Muscle of back (tissue), 3 donors: ENCODE measurements at regions not wholly inside any gene's neighbourhood (a gene's known extent, or its start where the extent isn't known, plus 50 kb on each side); places are given as distances from the start of the nearest gene placed in this dataset.
"Not testable (repeated sequence)": the region's sequence is repeated elsewhere in the genome, so short reads cannot be mapped to it uniquely, and the experiment has no call there.

ENCODE experiments used
- DNase-seq, 3 donors: peaks; one replicate each; pipeline versions ENCODE4 v3.0.0 to v3.0.0-alpha.2; 2013

GRCh38 chr4:171532968-171533367 lies 280.2 kb upstream of the GALNTL6 start:
- peak in 1 of 3 donors; percentile 1 for DNase-seq

GRCh38 chr4:171524903-171525302 lies 288.3 kb upstream of the GALNTL6 start:
- DNase-seq: no peak

- no peak for DNase-seq
Measured at GRCh38 chr4:171521726-171522125, 291.5 kb upstream of the GALNTL6 start.

DNA sequence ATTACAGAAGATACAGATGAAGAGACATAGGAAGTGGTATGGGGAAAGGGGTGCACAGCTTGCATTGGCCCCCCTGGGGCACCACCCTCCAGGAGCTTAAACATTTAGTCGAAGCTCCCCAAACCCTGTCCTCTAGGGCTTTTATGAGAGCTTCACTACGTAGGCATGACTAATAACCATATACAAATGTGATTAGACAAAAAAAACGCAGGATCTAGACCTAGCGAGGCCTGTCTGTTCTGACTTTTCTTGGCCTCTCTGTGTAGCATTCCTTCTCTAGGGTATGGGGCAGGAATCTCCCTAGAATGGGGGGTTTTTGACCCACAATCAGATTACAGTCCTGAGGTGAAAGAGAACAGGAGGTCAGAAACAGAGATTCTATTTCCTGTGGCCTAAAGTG lies 293.7 kb upstream of the GALNTL6 start:
- DNase-seq: no peak

- no peak for DNase-seq
Measured at GRCh38 chr4:171517883-171518282, 295.3 kb upstream of the GALNTL6 start.

GRCh38 chr4:171516694-171517093 lies 296.5 kb upstream of the GALNTL6 start:
- no peak for DNase-seq

DNA sequence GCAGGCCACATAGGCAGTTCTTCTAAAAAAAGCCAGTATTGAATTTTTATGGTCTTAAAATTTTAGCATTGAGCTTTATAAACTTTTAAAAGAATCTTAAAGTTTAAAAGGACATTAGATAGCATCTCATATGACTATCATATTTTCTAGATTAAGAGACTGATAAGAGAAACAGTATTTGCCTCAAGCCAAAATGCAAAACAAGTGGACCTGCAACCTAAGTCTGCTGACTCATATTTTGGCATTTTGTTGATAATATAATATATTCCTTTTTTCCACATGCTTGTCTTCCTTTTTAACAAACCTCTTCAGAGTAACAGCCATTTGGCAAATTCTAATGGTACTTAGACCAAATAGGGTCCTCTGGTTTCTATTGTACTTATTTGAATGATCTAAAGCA lies 328.5 kb upstream of the GALNTL6 start:
- DNase-seq: no peak

- DNase-seq: no peak
Measured at GRCh38 chr4:171478181-171478580, 335.0 kb upstream of the GALNTL6 start.

DNA sequence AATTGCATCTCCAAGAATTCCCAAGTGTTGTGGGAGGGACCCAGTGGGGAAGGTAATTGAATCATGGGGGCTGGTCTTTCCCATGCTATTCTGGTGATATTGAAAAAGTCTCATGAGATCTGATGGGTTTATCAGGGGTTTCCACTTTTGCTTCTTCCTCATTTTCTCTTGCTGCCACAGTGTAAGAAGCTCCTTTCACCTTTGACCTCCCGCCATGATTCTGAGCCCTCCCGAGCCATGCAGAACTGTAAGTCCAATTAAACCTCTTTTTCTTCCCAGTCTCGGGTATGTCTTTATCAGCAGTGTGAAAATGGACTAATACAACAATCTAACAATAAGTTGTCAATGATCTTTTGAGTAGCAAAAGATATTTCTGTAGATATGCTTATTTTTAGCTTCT lies 338.1 kb upstream of the GALNTL6 start:
- not testable (repeated sequence) for DNase-seq

- DNase-seq: no peak
Measured at GRCh38 chr4:171473155-171473554, 340.0 kb upstream of the GALNTL6 start.

DNA sequence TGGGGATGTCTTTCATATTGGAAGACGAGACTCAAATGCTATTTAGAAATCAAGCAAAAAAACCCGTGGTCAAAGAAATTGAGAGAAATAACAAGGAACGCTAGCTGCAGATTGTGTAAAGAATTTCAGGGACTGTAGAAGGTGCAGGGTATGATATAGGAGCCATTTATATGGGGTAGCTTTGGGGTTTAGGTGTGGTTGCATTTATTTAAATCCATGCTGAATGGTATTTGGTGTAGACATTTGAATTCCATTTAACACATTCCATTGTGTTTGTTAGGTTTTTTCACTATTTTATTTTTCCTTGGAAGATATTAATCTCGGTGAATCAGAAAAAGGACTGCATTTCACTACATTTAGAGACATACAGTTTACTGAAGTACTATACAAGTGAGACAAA lies 341.0 kb upstream of the GALNTL6 start:
- DNase-seq: no peak

GRCh38 chr4:171464499-171464898 lies 348.7 kb upstream of the GALNTL6 start:
- no peak for DNase-seq

GRCh38 chr4:171461191-171461590 lies 352.0 kb upstream of the GALNTL6 start:
- DNase-seq: no peak

DNA sequence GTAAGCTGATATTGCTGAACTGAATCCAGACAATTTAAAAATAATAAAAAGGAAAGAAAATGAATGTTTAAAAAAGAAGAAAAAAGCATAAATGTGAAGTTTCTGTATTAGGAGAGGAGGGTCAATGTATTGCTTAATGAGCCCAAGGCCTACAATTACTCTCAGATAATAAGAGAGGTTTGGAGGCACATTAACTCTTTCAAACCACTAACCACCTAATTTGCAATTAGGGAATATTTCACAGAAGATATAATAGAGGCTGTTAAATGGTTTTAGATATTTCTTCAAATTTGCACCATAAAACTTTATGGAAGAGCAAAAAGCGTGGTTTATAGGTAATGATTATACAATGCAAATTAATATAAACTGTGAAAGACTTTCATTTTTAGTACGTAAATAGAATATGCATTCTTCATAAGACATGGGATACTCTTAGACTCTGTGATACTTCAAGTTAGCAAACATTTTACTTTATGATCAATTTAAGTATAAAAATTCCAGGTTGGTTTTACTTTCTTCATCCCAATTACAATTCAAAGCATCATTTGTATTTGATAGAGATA lies 364.2 kb upstream of the GALNTL6 start:
- DNase-seq: no peak

GRCh38 chr4:171448358-171448757 lies 364.8 kb upstream of the GALNTL6 start:
- DNase-seq: no peak

- no peak for DNase-seq
Measured at GRCh38 chr4:171441300-171441941, 371.8 kb upstream of the GALNTL6 start.

GRCh38 chr4:171433674-171434073 lies 379.5 kb upstream of the GALNTL6 start:
- no peak for DNase-seq

DNA sequence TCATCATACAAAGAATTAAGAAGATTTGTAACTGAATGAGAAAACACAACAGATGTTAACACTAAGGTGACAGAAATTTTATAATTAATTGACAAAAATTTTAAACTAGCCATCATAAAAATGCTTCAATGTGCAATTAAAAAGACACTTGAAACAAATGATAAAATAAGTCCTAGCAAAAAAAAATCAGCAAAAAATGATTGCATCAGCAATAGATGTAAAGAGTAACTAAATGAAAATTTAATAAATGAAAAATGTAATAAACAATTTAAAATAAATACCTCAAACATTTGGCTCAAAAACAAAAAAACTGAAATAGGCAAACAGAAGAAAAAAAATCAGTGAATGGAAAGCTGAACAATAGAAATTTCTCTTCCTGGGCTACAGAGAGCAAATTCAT lies 380.7 kb upstream of the GALNTL6 start:
- no peak for DNase-seq

DNA sequence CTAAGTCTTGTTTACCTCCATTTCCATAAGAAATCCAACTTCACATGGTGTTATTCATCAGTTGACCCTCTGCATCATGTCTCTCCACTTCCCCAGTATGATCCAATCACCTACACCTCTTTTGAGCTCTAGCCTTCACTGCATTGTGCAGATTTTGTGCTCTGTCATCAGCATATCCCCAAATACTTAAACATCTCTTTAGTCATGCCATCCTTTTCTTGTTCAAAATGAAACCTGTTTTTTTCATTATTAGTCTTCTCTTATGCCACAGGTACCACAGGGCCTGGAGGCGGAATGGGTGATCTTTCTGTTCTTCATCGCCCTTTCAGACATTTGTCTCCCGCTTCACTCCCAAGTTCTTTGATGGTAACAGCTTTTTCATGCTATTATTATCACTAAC lies 382.7 kb upstream of the GALNTL6 start:
- DNase-seq: no peak

- DNase-seq: no peak
Measured at GRCh38 chr4:171397175-171397574, 416.0 kb upstream of the GALNTL6 start.

DNA sequence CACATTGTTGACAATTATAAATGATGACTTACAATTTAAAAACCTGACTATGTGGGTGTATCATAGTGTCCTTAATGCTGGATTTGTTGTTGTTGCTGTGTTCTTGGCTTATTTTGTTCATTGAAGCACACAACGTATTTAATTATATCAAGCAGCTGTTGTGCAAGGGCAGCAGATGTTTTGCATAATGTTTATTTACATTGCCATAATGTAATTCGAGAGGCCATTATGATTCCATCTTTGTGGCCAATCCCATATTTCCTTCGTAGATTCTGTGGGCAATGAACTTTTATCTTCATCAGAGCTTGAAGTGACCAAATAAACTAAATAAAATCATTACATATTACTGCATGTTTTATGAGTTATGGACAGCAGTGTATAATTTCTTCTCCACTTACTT lies 422.6 kb upstream of the GALNTL6 start:
- no peak for DNase-seq

DNA sequence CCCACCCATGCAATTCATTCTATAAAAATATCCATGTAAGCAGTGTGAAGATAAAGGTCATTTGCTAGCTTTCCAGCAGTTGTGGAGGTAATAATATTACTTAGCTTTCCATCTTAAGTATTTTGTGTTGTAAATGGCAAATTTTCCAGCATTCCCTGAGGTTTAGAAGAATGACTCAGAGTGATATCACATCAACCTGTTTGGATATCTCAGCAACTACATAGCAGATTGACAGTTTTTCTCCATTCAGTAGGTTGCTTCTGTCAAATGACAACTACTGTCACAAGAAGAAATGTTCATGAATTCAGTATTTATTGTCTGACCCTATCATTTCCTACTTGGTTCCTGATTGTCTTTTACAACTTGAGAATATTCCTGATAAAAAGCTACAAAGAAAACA lies 434.9 kb upstream of the GALNTL6 start:
- no peak for DNase-seq

DNA sequence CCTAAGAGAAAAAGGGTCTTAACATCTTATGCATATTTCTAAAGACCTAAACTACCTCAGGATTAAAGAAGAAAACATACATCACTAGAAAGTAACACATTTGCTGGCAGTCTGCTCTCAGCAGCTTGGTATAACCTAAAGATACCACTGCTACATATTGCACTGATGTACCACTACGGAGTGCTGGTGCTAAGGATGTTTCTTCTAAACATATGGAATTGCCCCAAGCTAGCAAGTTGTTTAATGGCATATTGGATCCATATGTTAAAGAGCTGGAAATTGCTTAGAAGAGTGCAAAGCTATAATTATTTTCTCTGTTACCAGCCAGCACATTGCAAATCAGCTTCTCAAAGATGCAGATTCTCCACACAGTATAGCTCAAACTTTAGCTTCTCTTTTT lies 436.5 kb upstream of the GALNTL6 start:
- DNase-seq: no peak

DNA sequence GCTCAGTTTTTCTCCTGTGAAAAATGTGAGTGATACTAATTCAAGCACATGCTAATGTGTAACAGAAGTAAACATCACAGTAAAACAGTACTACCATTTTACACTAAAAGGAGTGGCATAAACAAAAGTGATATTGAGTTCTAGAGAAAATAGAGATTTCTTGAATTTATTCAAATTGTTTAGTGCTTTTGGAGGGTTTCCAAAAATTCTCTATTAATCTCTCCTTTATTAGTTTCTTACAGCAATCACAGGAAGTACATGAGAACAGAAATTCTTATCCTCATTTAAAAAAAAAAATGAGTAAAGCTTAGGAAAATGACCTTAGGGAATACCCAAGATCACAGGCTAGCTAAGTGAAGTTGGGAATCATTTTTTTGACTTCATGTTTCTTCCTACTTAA lies 459.7 kb upstream of the GALNTL6 start:
- no peak for DNase-seq
